Kidney glomerular epithelial cell (primary cell): ENCODE measurements at regions not wholly inside any gene's neighbourhood (a gene's known extent, or its start where the extent isn't known, plus 50 kb on each side); places are given as distances from the start of the nearest gene placed in this dataset.
A peak's percentile ranks its signal among the peaks of the same experiment; 100 is the strongest.
"Not testable (repeated sequence)": the region's sequence is repeated elsewhere in the genome, so short reads cannot be mapped to it uniquely, and the experiment has no call there.

Source experiments
- DNase-seq: peaks from one replicate; lab custom pipeline; 2025; lab: John Stamatoyannopoulos, UW

- no peak for DNase-seq
Measured at GRCh38 chr5:126101901-126102300, 321.3 kb upstream of the GRAMD2B start.

DNA sequence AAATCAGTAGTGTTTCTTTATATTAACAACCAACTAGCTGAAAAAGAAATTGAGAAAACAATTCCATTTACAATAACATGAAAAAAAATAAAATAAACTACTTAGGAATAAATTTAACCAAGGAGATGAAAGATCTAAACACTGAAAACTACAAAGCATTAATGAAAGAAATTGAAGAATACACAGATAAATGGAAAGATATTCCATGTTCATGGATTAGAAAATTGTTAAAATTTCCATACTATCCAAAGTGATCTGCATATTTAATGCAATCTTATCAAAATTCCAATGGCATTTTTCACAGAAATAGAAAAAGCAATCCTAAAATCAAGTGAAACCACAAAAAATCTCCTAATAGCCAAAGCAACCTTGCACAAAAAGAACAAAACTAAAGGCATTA is 320.2 kb upstream of the GRAMD2B start:
- no peak for DNase-seq

DNA sequence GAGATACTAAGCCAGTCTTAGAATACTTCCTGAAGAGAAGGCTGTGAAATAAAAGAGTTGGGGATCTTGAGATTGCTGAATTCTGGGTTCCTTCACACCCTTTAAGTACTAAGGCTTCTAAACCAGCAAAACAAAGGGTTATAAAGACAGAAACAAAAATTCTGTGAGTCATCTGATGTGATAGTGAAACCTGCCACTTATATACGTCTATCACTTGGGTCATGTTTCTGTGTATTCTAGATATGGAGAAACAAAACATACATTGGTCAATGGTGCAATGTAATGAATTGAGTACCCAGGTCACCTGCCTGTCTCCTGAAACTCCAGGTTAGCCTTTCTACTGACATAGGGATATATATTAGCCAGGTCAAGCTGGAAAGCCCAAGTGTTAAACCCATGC is 319.3 kb upstream of the GRAMD2B start:
- DNase-seq, result no peak

DNA sequence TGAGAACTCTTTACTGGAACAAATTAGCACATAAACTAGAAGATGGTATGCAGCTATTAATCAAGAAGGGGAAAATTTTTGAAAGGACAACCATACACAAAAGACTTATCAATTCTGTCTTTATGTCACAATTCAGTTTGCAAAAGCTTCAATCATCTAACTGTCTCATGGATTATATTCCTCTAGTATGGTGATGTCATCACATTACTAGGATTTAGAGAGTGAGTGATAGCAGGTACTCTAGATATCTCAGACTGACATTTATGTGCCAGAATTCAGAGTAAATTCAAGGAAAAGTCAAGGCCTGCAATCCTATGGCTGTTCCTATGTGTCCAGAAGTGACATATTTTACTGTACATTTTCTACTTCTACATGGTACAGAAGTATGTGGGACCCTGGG is 318.9 kb upstream of the GRAMD2B start:
- no peak for DNase-seq

DNA sequence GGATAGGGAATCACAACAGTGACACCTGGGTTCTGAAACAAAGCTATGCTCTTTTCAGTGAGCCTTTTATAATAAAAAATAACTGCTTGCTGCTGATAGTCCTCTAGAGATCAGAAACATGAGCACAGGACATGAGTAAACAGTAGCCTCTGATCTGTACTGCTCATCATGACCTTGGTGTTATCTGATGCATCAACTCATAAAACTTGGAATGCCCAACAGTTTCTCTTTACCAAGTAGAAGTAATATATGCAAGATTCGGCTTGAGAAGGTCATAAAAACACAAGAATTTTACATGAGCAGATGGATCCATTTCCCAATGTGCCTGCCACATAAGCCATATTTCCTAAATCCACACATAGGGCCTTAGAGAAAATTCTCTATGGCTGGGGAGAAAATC is 318.3 kb upstream of the GRAMD2B start:
- DNase-seq, result no peak

GRCh38 chr5:126106029-126106428 is 317.2 kb upstream of the GRAMD2B start:
- DNase-seq, result no peak

GRCh38 chr5:126107381-126107780 is 315.8 kb upstream of the GRAMD2B start:
- no peak for DNase-seq

- DNase-seq, result no peak
Measured at GRCh38 chr5:126108470-126108869, 314.7 kb upstream of the GRAMD2B start.

- no peak for DNase-seq
Measured at GRCh38 chr5:126115059-126115629, 308.1 kb upstream of the GRAMD2B start.

- DNase-seq, result no peak
Measured at GRCh38 chr5:126117044-126117443, 306.2 kb upstream of the GRAMD2B start.

DNA sequence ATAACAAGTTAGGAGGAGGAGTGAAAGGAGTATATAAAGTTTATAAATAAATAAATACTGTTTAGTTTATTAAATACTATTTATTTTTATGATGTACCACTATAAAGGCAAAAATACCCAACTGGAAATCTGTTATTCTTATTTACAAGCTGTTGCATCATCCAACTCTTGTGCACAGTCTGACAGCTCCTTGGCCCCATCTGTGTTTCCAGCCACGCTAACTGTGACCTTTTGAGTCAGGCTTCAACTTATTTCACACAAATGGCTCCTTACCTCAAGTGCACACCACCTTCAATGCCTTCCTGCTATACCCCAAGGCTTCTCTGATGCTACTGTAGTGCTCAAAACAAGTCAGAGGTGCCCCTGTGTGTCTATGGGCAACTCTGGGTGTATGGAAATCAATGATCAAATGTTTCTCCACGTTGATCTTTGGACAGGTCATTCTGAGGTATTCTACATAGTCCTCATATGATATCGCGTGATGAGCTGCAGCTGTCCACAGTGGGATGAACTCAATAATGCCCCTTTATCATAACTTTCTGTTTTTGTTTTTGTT is 303.2 kb upstream of the GRAMD2B start:
- DNase-seq, result no peak

DNA sequence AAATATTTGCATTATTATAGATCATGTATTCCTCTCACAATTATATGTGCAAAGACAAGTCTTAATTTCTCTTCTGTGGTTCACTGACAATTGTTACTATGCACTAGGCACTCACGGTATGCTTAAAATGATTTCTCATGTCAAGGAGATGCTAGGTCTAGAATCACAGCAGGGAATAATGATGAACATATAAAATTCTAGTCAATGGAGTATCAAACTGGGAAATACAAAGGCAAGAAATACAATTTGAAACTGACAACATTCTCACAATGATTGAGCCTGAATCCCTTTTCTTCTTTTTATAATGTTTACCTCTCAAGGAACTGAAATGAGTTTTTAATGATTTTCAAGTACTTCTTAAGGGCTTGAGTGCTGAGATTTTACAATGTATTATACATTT is 302.3 kb upstream of the GRAMD2B start:
- DNase-seq, result no peak

- DNase-seq, result no peak
Measured at GRCh38 chr5:126122942-126123341, 300.3 kb upstream of the GRAMD2B start.

- peak; percentile 69 for DNase-seq
Measured at GRCh38 chr5:126124706-126125345, 298.4 kb upstream of the GRAMD2B start.

GRCh38 chr5:126125407-126125806 is 297.8 kb upstream of the GRAMD2B start:
- no peak for DNase-seq

DNA sequence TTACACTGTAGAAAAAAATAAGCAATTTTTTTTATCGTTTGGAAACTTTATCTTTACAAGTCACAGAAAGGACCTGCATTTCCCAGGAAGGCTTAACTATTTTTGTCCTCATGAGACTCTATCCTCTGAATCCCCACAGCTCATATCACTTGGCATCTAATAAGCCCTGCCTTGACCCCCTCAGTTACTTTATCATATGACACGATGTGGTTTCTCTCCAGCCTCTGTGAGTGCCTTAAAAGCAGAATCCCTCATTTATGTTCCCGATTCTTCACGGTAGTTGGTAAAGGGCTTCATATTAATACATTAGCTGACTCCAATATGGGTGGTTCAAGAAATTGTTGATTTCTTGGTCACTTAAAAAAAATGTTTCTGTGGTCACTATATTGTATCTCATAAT is 296.6 kb upstream of the GRAMD2B start:
- no peak for DNase-seq

GRCh38 chr5:126127371-126127770 is 295.8 kb upstream of the GRAMD2B start:
- DNase-seq, result not testable (repeated sequence)

- no peak for DNase-seq
Measured at GRCh38 chr5:126129431-126129830, 293.8 kb upstream of the GRAMD2B start.

- no peak for DNase-seq
Measured at GRCh38 chr5:126133424-126133823, 289.8 kb upstream of the GRAMD2B start.

DNA sequence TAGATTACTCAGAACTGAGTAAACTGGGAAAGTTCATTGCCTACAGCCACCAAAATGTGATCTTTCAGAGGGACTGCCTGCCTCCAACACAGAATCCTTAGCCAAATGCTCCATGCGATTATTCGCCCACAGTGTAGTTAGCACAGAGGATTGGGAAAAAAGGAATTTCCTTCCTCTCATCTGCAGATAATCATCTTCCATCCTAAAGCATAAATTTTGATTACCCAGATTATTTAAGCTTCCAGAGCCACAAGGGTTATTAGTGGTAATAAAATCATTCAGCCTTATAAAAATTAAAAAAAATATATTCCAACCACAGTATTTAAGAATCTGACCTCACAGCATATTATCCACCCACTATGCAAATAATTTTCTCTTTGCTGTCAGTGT is 285.3 kb upstream of the GRAMD2B start:
- DNase-seq, result no peak

DNA sequence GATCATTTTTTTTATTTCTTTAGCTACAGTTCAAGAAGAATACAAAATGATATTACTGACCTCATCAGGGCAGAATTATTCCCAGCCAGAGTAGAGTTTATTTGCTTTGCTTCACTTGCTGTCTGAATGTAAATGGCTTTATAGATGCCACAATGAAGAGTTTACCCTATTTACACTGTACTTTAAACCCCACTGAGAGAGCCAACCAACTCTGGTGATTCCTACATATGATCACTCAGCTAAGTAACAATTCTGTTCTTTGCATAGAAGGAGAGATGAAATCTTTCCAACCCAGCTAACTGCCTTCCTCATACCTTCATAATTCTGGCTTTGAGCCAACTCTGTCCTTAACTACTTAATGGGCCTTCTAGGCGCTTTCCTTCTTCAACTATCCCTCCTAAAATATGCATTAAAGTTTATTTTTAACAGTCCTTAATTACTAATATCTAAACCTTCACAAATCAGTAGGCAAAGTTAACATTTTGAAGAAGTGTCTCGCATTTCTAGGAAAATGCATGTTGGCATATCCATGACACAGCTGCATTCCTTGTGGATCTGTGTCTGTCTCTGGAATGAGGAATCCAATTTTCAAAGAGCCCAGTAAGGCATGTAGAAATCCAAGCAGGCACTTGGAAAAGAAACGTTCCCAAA is 284.8 kb upstream of the GRAMD2B start:
- peak; percentile 95 for DNase-seq

- DNase-seq, result peak; percentile 75
Measured at GRCh38 chr5:126139086-126139485, 284.1 kb upstream of the GRAMD2B start.

GRCh38 chr5:126139773-126140172 is 283.4 kb upstream of the GRAMD2B start:
- DNase-seq, result peak; percentile 80
